GM10248 (cell line): ENCODE measurements at regions not wholly inside any gene's neighbourhood (a gene's known extent, or its start where the extent isn't known, plus 50 kb on each side); places are given as distances from the start of the nearest gene placed in this dataset.

Source experiments
- CTCF ChIA-PET: fragments of 300-600 bp; sonication (Branson Sonifier 250); formaldehyde crosslinking; extraction: SDS; loops from one replicate; lab custom pipeline; 2021; ENCODE audit warnings: antibody characterized with exemption; lab: Yijun Ruan, JAX
- POLR2A ChIA-PET: fragments of 350-650 bp; sonication (Branson Sonifier 250); formaldehyde crosslinking; extraction: SDS; loops from one replicate; lab custom pipeline; 2020; ENCODE audit warnings: antibody characterized with exemption; lab: Yijun Ruan, JAX
- DNase-seq: peaks from one replicate; pipeline ENCODE4 v3.0.0; 2012; ENCODE audit errors: extremely low spot score
- CTCF ChIP-seq: IDR thresholded peaks from 2 replicates; pipeline ENCODE4 v1.5.1; 2012; ENCODE audit warnings: mild to moderate bottlenecking, low read depth; ENCODE audit errors: extremely low read depth, missing control alignments, control extremely low read depth

GRCh38 chr2:107428781-107429180 is 397.9 kb upstream of the RGPD4 start:
- TF ChIP-seq CTCF: no peak
- POLR2A ChIA-PET: no interaction called here
- DNase-seq: no peak
- CTCF ChIA-PET: no interaction called here

- TF ChIP-seq CTCF: no peak
- POLR2A ChIA-PET: no interaction called here
- CTCF ChIA-PET: no interaction called here
- no peak for DNase-seq
These were observed 396.7 kb upstream of the RGPD4 start for GRCh38 chr2:107430006-107430405.

GRCh38 chr2:107430596-107431266 is 396.0 kb upstream of the RGPD4 start:
- POLR2A ChIA-PET: no interaction called here
- no peak for TF ChIP-seq CTCF
- CTCF ChIA-PET: no interaction called here
- no peak for DNase-seq

- ChIA-PET POLR2A (no interaction called here), CTCF (no interaction called here)
- DNase-seq: no peak
- no peak for TF ChIP-seq CTCF
These were observed 390.4 kb upstream of the RGPD4 start for GRCh38 chr2:107436281-107436680.

- no peak for TF ChIP-seq CTCF
- no peak for DNase-seq
- ChIA-PET POLR2A (no interaction called here), CTCF (no interaction called here)
These were observed 389.4 kb upstream of the RGPD4 start for GRCh38 chr2:107437265-107437664.

- CTCF ChIA-PET: no interaction called here
- DNase-seq: no peak
- TF ChIP-seq CTCF: no peak
- POLR2A ChIA-PET: no interaction called here
These were observed 388.9 kb upstream of the RGPD4 start for GRCh38 chr2:107437807-107438206.
